HepG2 (cell line): ENCODE measurements at regions not wholly inside any gene's neighbourhood (a gene's known extent, or its start where the extent isn't known, plus 50 kb on each side); places are given as distances from the start of the nearest gene placed in this dataset.

ENCODE experiments used
- ATAC-seq: fragments of 200-7000 bp; cut with Tn5 transposase; 3 replicates; pipeline ENCODE4 v1.9.1; 2020; ENCODE audit warnings: mild to moderate bottlenecking, moderate library complexity
- BruUV-seq: library from RNA; stranded (reverse); fragments of 400-500 nt; replicated peaks from 2 replicates; lab custom pipeline; 2021; lab: Mats Ljungman, UMichigan
- CTCF ChIA-PET: fragments of 300-600 bp; formaldehyde crosslinking; extraction: SDS; loops from one replicate; lab custom pipeline; 2021; ENCODE audit warnings: low total read pairs, inconsistent platforms, low intra/inter-chr PET ratio; lab: Yijun Ruan, JAX
- POLR2A ChIA-PET: fragments of 350-600 bp; sonication (Branson Sonifier 250); formaldehyde crosslinking; loops from one replicate; lab custom pipeline; 2020; ENCODE audit warnings: antibody characterized with exemption, inconsistent platforms; lab: Yijun Ruan, JAX
- DNase-seq: peaks from one replicate; pipeline ENCODE4 v3.0.0-alpha.2; 2015; ENCODE audit warnings: low spot score
- FAIRE-seq: peaks from 3 replicates; lab custom pipeline; 2011; peaks lifted over from hg19 to GRCh38; lab: Jason Lieb, UNC
- H2AFZ ChIP-seq: one replicate; pipeline ENCODE4 v1.6.1; 2011; ENCODE audit warnings: low read length, inconsistent platforms
- H3K27ac ChIP-seq: fragments of 300-600 bp; 3 replicates; pipeline ENCODE4 v1.8.0; 2011; ENCODE audit warnings: mixed run types, mild to moderate bottlenecking, mixed read lengths, low read length, inconsistent platforms; ENCODE audit not compliant: insufficient read depth; ENCODE audit errors: extremely low read length
- H3K27me3 ChIP-seq, 2 experiments: fragments of 200-600 bp in 1 of 2; 2 replicates in 1 of 2; 3 replicates in 1 of 2; pipeline versions ENCODE4 v1.6.0 to v1.8.0; 2011; ENCODE audit warnings: low read length in 2 of 2, mild to moderate bottlenecking in 2 of 2, moderate library complexity in 2 of 2, inconsistent platforms in 1 of 2; ENCODE audit not compliant: insufficient read depth in 2 of 2, control insufficient read depth in 1 of 2
- H3K36me3 ChIP-seq, 2 experiments: fragments of 200-600 bp in 1 of 2; replicated peaks in 1 of 2; 2 replicates in 1 of 2; 3 replicates in 1 of 2; pipeline versions ENCODE4 v1.5.1 to v1.8.0; 2011; ENCODE audit warnings: low read length in 2 of 2, inconsistent platforms in 1 of 2; ENCODE audit not compliant: insufficient read depth in 2 of 2, control insufficient read depth in 1 of 2
- H3K4me1 ChIP-seq: 2 replicates; pipeline ENCODE4 v1.5.1; 2012; ENCODE audit warnings: low read length, inconsistent platforms; ENCODE audit not compliant: insufficient read depth
- H3K4me2 ChIP-seq: 2 replicates; pipeline ENCODE4 v1.6.0; 2011; ENCODE audit warnings: low read depth, low read length, inconsistent platforms
- H3K4me3 ChIP-seq, 3 experiments: fragments of 200-600 bp in 1 of 3; sonication (generic), shearing (Covaris generic) in 1 of 3; replicated peaks in 1 of 3; 2 replicates each; pipeline ENCODE4 v1.5.1; 2011 to 2016; ENCODE audit warnings: low read length in 3 of 3, inconsistent platforms in 2 of 3, low read depth in 2 of 3, mild to moderate bottlenecking in 2 of 3, control low read depth in 1 of 3, mixed read lengths in 1 of 3; ENCODE audit not compliant: insufficient read depth in 1 of 3
- H3K79me2 ChIP-seq: one replicate; pipeline ENCODE4 v1.6.1; 2011; ENCODE audit warnings: low read length, inconsistent platforms; ENCODE audit not compliant: insufficient read depth
- H3K9ac ChIP-seq: 2 replicates; pipeline ENCODE4 v1.6.0; 2011; ENCODE audit warnings: mild to moderate bottlenecking, low read depth, low read length, inconsistent platforms; ENCODE audit not compliant: insufficient read depth
- H3K9me3 ChIP-seq: 2 replicates; pipeline ENCODE4 v1.5.1; 2012; ENCODE audit warnings: mild to moderate bottlenecking, low read length
- H4K20me1 ChIP-seq: 2 replicates; pipeline ENCODE4 v1.6.0; 2011; ENCODE audit warnings: inconsistent platforms, mild to moderate bottlenecking, low read length, moderate library complexity; ENCODE audit not compliant: insufficient read depth
- CENPX ChIP-seq: sonication (generic); formaldehyde crosslinking; IDR thresholded peaks from 2 replicates; pipeline ENCODE4 v1.9.0; 2021; ENCODE audit warnings: mild to moderate bottlenecking, missing genetic modification reagents, moderate library complexity
- HDAC1 ChIP-seq: sonication (generic); formaldehyde crosslinking; IDR thresholded peaks from 2 replicates; pipeline ENCODE4 v1.5.1; 2020; ENCODE audit warnings: mild to moderate bottlenecking, missing genetic modification reagents
- HES4 ChIP-seq: sonication (generic); formaldehyde crosslinking; IDR thresholded peaks from 2 replicates; pipeline ENCODE4 v1.9.0; 2021; ENCODE audit warnings: mild to moderate bottlenecking, missing genetic modification reagents, borderline replicate concordance
- MEF2D ChIP-seq: sonication (generic); formaldehyde crosslinking; IDR thresholded peaks from 2 replicates; pipeline ENCODE4 v1.5.1; 2020; ENCODE audit warnings: mild to moderate bottlenecking, missing genetic modification reagents
- PAX8 ChIP-seq: sonication (generic); formaldehyde crosslinking; IDR thresholded peaks from 2 replicates; pipeline ENCODE4 v1.8.0; 2022; ENCODE audit warnings: mild to moderate bottlenecking, missing genetic modification reagents, borderline replicate concordance
- ZNF34 ChIP-seq: sonication (generic); formaldehyde crosslinking; IDR thresholded peaks from 2 replicates; pipeline ENCODE4 v1.4.0; 2020; ENCODE audit warnings: mild to moderate bottlenecking, missing genetic modification reagents, borderline replicate concordance
- ZNF616 ChIP-seq: sonication (generic); formaldehyde crosslinking; IDR thresholded peaks from 2 replicates; pipeline ENCODE4 v1.5.0; 2020; ENCODE audit warnings: low read depth, mild to moderate bottlenecking, missing genetic modification reagents
- WGBS: methylation state at CpG from one replicate; pipeline ENCODE4 v1.1.6; 2017; ENCODE audit warnings: low lambda C conversion rate; 5-methylcytosine and 5-hydroxymethylcytosine counted together
- in situ Hi-C: cut with HindIII; loops from 2 replicates; pipeline ENCODE4 v1.10.0; 2017; ENCODE audit warnings: low pct_unique_long_range_greater_than_20kb; ENCODE audit not compliant: extremely low pct_ligation_motif_present
- intact Hi-C: fragments of 100-400 bp; cut with micrococcal nuclease; formaldehyde crosslinking; loops from one replicate; pipeline ENCODE4 v1.10.0; 2022; ENCODE audit not compliant: unreplicated experiment
- TF ChIP-seq, protein P1 (sequence below), 2 experiments: sonication (generic) in 1 of 2; formaldehyde crosslinking in 1 of 2; IDR thresholded peaks; 2 replicates each; pipeline versions ENCODE4 v1.5.1 to v1.6.1; 2011 to 2020; ENCODE audit warnings: borderline replicate concordance in 1 of 2, low read depth in 1 of 2, low read length in 1 of 2, mild to moderate bottlenecking in 1 of 2, missing genetic modification reagents in 1 of 2, moderate library complexity in 1 of 2
- TF ChIP-seq, protein P2 (sequence below): sonication (generic); formaldehyde crosslinking; IDR thresholded peaks from 2 replicates; pipeline ENCODE4 v1.5.1; 2020; ENCODE audit warnings: missing genetic modification reagents, mild to moderate bottlenecking, borderline replicate concordance
- TF ChIP-seq, protein P3 (sequence below): sonication (generic); formaldehyde crosslinking; IDR thresholded peaks from 2 replicates; pipeline ENCODE4 v1.5.0; 2020; ENCODE audit warnings: missing genetic modification reagents

DNA sequence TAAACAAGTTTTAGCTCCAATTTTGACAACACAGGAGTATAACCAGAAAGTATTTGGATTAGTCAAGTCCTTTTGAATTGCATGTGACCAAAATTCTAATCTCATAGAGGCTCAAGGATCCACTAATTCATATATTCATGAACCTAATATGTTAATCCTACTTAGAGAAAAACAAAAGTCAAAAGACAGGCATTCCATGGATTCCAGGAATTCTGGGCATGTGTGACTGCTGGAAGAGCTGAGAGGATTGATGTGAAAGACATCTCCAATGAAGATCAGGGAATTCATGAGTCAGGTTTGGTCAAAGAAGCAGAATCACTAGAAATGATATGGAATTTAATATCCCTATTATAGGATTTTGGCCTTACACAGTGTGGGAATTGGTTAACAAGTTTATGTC is 1494.6 kb upstream of the DDX18 start (continued):
- TF ChIP-seq, protein P1, sequence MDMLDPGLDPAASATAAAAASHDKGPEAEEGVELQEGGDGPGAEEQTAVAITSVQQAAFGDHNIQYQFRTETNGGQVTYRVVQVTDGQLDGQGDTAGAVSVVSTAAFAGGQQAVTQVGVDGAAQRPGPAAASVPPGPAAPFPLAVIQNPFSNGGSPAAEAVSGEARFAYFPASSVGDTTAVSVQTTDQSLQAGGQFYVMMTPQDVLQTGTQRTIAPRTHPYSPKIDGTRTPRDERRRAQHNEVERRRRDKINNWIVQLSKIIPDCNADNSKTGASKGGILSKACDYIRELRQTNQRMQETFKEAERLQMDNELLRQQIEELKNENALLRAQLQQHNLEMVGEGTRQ (IDR thresholded peaks at IDR 0.05; ENCODE audit: low read depth, low read length) = no peak
- TF ChIP-seq, protein P1 (CRISPR knock-in tag; IDR thresholded peaks at IDR 0.05; ENCODE audit: borderline replicate concordance) = no peak
- no peak for TF ChIP-seq PAX8 (CRISPR knock-in tag)
- TF ChIP-seq CENPX = no peak
- TF ChIP-seq, protein P2, sequence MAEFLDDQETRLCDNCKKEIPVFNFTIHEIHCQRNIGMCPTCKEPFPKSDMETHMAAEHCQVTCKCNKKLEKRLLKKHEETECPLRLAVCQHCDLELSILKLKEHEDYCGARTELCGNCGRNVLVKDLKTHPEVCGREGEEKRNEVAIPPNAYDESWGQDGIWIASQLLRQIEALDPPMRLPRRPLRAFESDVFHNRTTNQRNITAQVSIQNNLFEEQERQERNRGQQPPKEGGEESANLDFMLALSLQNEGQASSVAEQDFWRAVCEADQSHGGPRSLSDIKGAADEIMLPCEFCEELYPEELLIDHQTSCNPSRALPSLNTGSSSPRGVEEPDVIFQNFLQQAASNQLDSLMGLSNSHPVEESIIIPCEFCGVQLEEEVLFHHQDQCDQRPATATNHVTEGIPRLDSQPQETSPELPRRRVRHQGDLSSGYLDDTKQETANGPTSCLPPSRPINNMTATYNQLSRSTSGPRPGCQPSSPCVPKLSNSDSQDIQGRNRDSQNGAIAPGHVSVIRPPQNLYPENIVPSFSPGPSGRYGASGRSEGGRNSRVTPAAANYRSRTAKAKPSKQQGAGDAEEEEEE (CRISPR knock-in tag) = no peak
- TF ChIP-seq ZNF616 (CRISPR knock-in tag) = no peak
- TF ChIP-seq HES4 = no peak

DNA sequence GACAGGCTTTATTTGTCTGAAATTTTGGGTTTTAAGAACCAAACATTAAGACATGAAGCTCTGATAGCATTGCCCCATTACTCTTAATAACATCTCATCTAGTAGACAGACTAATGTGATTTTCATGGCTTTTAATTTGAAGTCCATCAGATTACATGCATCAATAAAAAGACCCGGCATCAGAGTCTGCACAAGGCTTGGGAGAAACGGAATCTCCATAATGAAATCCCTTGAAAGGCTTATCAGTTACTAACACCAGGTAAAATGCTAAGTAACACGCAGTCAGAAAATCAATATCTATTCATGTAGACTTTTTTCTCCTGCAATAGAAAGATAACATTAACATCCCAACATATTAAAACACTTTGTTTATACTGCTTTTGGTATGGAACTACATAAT is 1485.2 kb upstream of the DDX18 start:
- TF ChIP-seq, protein P3, sequence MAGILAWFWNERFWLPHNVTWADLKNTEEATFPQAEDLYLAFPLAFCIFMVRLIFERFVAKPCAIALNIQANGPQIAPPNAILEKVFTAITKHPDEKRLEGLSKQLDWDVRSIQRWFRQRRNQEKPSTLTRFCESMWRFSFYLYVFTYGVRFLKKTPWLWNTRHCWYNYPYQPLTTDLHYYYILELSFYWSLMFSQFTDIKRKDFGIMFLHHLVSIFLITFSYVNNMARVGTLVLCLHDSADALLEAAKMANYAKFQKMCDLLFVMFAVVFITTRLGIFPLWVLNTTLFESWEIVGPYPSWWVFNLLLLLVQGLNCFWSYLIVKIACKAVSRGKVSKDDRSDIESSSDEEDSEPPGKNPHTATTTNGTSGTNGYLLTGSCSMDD (CRISPR knock-in tag) = no peak
- TF ChIP-seq MEF2D (no peak), HDAC1 (CRISPR knock-in tag) (no peak), ZNF34 (CRISPR knock-in tag) (no peak)
- ATAC-seq (no peak), FAIRE-seq (no peak), DNase-seq (no peak)
- 5% methylated on average over 3 of the region's 3 CpGs for WGBS
- intact Hi-C loops (no loop called here), in situ Hi-C loops (no loop called here)
- POLR2A ChIA-PET = no interaction called here
- no peak overlapping the region for H3K9ac ChIP-seq
- H3K4me2 ChIP-seq = no peak overlapping the region
- H3K9me3 ChIP-seq = peaks cover 90% of the 10 kb centered on the region
- CTCF ChIA-PET = no interaction called here
- no TSS peak for BruUV-seq
- no peaks in the 10 kb centered on the region for H3K79me2 ChIP-seq
- no peak overlapping the region for H3K4me3 ChIP-seq
- no peaks in the 10 kb centered on the region for H3K4me1 ChIP-seq
- H4K20me1 ChIP-seq = no peaks in the 10 kb centered on the region
- H3K27ac ChIP-seq = no peak overlapping the region
- H2AFZ ChIP-seq = no peak overlapping the region
- H3K36me3 ChIP-seq = no peaks in the 10 kb centered on the region
- no peaks in the 10 kb centered on the region for H3K27me3 ChIP-seq
